Spleen (tissue), 11 donors: ENCODE measurements at regions not wholly inside any gene's neighbourhood (a gene's known extent, or its start where the extent isn't known, plus 50 kb on each side); places are given as distances from the start of the nearest gene placed in this dataset.
"Not testable (repeated sequence)": the region's sequence is repeated elsewhere in the genome, so short reads cannot be mapped to it uniquely, and the experiment has no call there.

Experiments used
- DNase-seq: peaks from one replicate; pipeline ENCODE4 v3.0.0-alpha.2; 2020
- H3K27ac ChIP-seq, 8 donors: fragments of 200-600 bp; sonication (generic) in 7 of 8; 1 replicate in 4 of 8; 2 replicates in 4 of 8; pipeline versions ENCODE4 v1.5.0 to v1.8.0; 2016 to 2021; ENCODE audit warnings: inconsistent platforms in 4 of 8, mild to moderate bottlenecking in 4 of 8, moderate library complexity in 1 of 8
- H3K27me3 ChIP-seq, 7 donors: fragments of 200-600 bp; sonication (generic) in 6 of 7; replicated peaks in 1 of 7; 1 replicate in 4 of 7; 2 replicates in 3 of 7; pipeline versions ENCODE4 v1.5.0 to v1.8.0; 2016 to 2021; ENCODE audit warnings: inconsistent platforms in 3 of 7, mild to moderate bottlenecking in 1 of 7
- H3K36me3 ChIP-seq, 6 donors: fragments of 200-600 bp; sonication (generic) in 5 of 6; 1 replicate in 4 of 6; 2 replicates in 2 of 6; pipeline versions ENCODE4 v1.5.0 to v1.8.0; 2016 to 2021; ENCODE audit warnings: inconsistent platforms in 2 of 6
- H3K4me1 ChIP-seq, 6 donors: fragments of 200-600 bp; sonication (generic) in 5 of 6; 1 replicate in 3 of 6; 2 replicates in 3 of 6; pipeline versions ENCODE4 v1.5.0 to v1.8.0; 2016 to 2021; ENCODE audit warnings: inconsistent platforms in 3 of 6
- H3K4me3 ChIP-seq, 8 donors: fragments of 200-600 bp; sonication (generic) in 7 of 8; 1 replicate in 4 of 8; 2 replicates in 4 of 8; pipeline versions ENCODE4 v1.5.0 to v1.8.0; 2016 to 2021; ENCODE audit warnings: inconsistent platforms in 4 of 8, mild to moderate bottlenecking in 4 of 8, moderate library complexity in 2 of 8
- H3K9me3 ChIP-seq, 8 donors: fragments of 200-600 bp; sonication (generic) in 7 of 8; 1 replicate in 4 of 8; 2 replicates in 4 of 8; pipeline versions ENCODE4 v1.5.0 to v1.8.0; 2016 to 2021; ENCODE audit warnings: inconsistent platforms in 4 of 8
- WGBS, 5 donors: extraction: QIAGEN DNeasy Blood & Tissue Kit in 3 of 5; methylation state at CpG; one replicate each; pipeline versions ENCODE4 v1.1.5 to v1.1.7; 2013 to 2018; 5-methylcytosine and 5-hydroxymethylcytosine counted together
- intact Hi-C: fragments of 100-400 bp; cut with DNase I; formaldehyde crosslinking; loops from one replicate; pipeline ENCODE4 v1.15.0; 2023; ENCODE audit warnings: low total_unique reads
- donor health status: healthy with polysubstance abuse.
- donor health status: DM: no; HTN: no; CAD: no; lungs with moderate emphysema.
- donor health status: DM: no; HTN: no; CAD: no.
- donor health status: Bipolar disorder and iron deficiency.
- donor health status: healthy.
- donor health status: DM: no; HTN: no; CAD: no.
- donor health status: DM: yes; HTN: yes; CAD: no.

DNA sequence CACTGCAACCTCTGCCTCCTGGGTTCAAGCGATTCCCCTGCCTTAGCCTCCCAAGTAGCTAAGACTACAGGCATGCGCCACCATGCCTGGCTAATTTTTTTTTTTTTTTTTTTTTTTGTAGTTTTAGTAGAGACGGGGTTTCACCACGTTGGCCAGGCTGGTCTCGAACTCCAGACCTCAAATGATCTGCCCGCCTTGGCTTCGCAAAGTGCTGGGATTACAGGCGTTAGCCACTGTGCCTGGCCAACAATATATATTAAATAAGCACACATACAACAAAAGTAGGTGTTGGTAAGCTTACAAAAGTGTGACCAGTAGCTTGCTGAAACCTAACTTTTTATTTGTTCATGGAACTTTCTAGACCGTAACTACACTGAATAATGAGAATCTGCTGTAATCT is 117.1 kb upstream of the SERF1B start:
- H3K9me3 ChIP-seq, H3K36me3 ChIP-seq, H3K4me1 ChIP-seq, H3K27ac ChIP-seq, intact Hi-C loops, H3K4me3 ChIP-seq, H3K27me3 ChIP-seq: not testable (repeated sequence)
- WGBS, 5 donors: 94 to 97% (median 95%) methylated on average over 6 to 8 of the region's 9 CpGs
- peak; percentile 72 for DNase-seq

DNA sequence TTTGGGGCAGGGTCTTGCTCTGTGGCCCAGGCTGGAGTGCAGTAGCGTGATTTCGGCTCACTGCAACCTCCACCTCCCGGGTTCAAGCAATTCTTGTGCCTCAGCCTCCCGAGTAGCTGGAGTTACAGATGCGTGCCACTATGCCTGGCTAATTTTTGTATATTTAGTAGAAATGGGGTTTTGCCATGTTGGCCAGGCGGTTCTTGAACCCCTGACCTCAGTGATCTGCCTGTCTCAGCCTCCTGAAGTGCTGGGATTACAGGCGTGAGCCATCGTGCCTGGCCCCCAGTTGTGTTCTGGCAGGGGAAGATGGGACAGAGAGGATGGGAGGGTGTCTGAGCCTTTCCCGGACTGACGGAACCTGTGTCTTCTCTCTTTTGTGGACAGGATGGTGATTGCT is 111.3 kb upstream of the SERF1B start:
- H3K4me1 ChIP-seq, H3K27me3 ChIP-seq, H3K27ac ChIP-seq, H3K4me3 ChIP-seq, intact Hi-C loops, H3K36me3 ChIP-seq, H3K9me3 ChIP-seq: not testable (repeated sequence)
- WGBS, 5 donors: 92 to 98% (median 96%) methylated on average over 4 to 7 of the region's 10 CpGs
- peak; percentile 35 for DNase-seq
